Astrocyte (in vitro differentiated cells and primary cell): ENCODE measurements at regions not wholly inside any gene's neighbourhood (a gene's known extent, or its start where the extent isn't known, plus 50 kb on each side); places are given as distances from the start of the nearest gene placed in this dataset.

Source experiments
- EZH2 ChIP-seq: IDR thresholded peaks from 2 replicates; pipeline ENCODE4 v1.6.1; 2012; ENCODE audit warnings: mild to moderate bottlenecking, low read length, inconsistent platforms; ENCODE audit not compliant: insufficient read depth
- TF ChIP-seq, protein P1 (sequence below): IDR thresholded peaks from 2 replicates; pipeline ENCODE4 v1.5.1; 2011; ENCODE audit warnings: low read depth, mild to moderate bottlenecking, inconsistent platforms, low read length, moderate library complexity; ENCODE audit not compliant: insufficient read depth

DNA sequence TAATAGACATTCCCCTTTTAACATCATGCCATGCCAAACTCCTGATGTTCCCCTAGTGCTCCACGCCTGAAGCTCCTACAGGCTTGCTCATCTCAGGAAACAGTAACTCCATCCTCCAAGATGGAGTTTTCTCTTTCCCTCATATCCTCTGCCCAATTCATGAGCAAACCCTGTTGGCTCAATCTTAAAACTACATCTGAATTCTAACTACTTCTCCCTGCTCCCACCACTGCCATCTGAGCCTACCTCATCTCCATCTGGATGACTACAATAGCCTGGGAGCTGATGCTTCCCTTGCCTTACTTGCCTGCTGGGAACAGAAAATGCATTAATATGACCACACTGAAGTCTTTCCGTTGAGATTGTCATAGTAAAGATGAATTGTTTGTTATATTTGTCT is 271.7 kb upstream of the MKLN1 start:
- TF ChIP-seq, protein P1, sequence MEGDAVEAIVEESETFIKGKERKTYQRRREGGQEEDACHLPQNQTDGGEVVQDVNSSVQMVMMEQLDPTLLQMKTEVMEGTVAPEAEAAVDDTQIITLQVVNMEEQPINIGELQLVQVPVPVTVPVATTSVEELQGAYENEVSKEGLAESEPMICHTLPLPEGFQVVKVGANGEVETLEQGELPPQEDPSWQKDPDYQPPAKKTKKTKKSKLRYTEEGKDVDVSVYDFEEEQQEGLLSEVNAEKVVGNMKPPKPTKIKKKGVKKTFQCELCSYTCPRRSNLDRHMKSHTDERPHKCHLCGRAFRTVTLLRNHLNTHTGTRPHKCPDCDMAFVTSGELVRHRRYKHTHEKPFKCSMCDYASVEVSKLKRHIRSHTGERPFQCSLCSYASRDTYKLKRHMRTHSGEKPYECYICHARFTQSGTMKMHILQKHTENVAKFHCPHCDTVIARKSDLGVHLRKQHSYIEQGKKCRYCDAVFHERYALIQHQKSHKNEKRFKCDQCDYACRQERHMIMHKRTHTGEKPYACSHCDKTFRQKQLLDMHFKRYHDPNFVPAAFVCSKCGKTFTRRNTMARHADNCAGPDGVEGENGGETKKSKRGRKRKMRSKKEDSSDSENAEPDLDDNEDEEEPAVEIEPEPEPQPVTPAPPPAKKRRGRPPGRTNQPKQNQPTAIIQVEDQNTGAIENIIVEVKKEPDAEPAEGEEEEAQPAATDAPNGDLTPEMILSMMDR = no peak
- TF ChIP-seq EZH2 = no peak
